ENCODE measurements at regions not wholly inside any gene's neighbourhood (a gene's known extent, or its start where the extent isn't known, plus 50 kb on each side); places are given as distances from the start of the nearest gene placed in this dataset.
A peak's percentile ranks its signal among the peaks of the same experiment; 100 is the strongest.

DNA sequence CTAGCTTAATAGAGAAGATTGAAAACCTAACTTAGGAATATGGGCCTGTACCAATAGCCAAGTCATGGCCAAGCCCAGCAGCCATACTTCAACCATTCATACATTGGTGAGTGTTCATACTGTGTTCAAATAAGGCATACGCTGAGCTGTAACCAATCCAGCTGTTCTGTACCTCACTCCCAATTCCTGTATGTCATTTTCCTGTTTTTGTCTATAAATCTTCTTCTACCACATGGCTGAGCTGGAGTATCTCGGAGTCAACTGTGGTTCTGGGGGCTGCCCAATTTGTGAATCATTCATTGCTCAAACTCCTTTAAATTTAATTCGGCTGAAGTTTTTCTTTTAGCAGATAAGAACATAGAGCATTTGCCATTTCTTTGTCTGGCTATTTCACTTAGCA lies 195.3 kb upstream of the ANKRD50 start:
- ChIA-PET POLR2A (ENCODE audit: unreplicated experiment) (no interaction called here), CTCF (no interaction called here)
- DNase-seq, result peak; percentile 91
- H3K4me3 ChIP-seq (ENCODE audit: insufficient read depth, low read depth, low read length), result no peak overlapping the region
- H3K4me2 ChIP-seq (ENCODE audit: low read depth, low read length), result no peak overlapping the region
- H2BK20ac ChIP-seq (ENCODE audit: low read depth, low read length), result no peak overlapping the region
- no peak overlapping the region for H2AK9ac ChIP-seq (replicated peaks; ENCODE audit: low read depth, low read length, poor library complexity)
- no peaks in the 10 kb centered on the region for H3K27me3 ChIP-seq (ENCODE audit: control insufficient read depth, insufficient read depth, low read length)
- no peak overlapping the region for H3K4ac ChIP-seq (ENCODE audit: low read depth, low read length)
- H3K18ac ChIP-seq (ENCODE audit: low read depth, low read length), result no peak overlapping the region
- H3K56ac ChIP-seq (ENCODE audit: extremely low read depth, insufficient read depth, low read length), result no peak overlapping the region
- peaks cover 2% of the 10 kb centered on the region for H3K9me3 ChIP-seq (ENCODE audit: control insufficient read depth, insufficient read depth, low read length)
- H2BK120ac ChIP-seq (ENCODE audit: low read depth, low read length), result no peak overlapping the region
- H2AK5ac ChIP-seq (ENCODE audit: low read depth, low read length), result no peak overlapping the region
- TF ChIP-seq, protein P1, sequence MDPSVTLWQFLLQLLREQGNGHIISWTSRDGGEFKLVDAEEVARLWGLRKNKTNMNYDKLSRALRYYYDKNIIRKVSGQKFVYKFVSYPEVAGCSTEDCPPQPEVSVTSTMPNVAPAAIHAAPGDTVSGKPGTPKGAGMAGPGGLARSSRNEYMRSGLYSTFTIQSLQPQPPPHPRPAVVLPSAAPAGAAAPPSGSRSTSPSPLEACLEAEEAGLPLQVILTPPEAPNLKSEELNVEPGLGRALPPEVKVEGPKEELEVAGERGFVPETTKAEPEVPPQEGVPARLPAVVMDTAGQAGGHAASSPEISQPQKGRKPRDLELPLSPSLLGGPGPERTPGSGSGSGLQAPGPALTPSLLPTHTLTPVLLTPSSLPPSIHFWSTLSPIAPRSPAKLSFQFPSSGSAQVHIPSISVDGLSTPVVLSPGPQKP (IDR thresholded peaks at IDR 0.05; ENCODE audit: borderline replicate concordance, low read depth, low read length), result no peak
- no peak for TF ChIP-seq RCOR1 (IDR thresholded peaks at IDR 0.05; ENCODE audit: insufficient replicate concordance, low read length)
- TF ChIP-seq MAZ (IDR thresholded peaks at IDR 0.05; ENCODE audit: borderline replicate concordance, low read depth, low read length), result no peak
- no peak for TF ChIP-seq RAD21 (IDR thresholded peaks at IDR 0.05; ENCODE audit: low read length)
- TF ChIP-seq POLR2A (IDR thresholded peaks at IDR 0.05; ENCODE audit: low read depth, low read length), result no peak
- TF ChIP-seq MAFK (IDR thresholded peaks at IDR 0.05; ENCODE audit: low read depth, low read length), result no peak
- TF ChIP-seq, protein P2, sequence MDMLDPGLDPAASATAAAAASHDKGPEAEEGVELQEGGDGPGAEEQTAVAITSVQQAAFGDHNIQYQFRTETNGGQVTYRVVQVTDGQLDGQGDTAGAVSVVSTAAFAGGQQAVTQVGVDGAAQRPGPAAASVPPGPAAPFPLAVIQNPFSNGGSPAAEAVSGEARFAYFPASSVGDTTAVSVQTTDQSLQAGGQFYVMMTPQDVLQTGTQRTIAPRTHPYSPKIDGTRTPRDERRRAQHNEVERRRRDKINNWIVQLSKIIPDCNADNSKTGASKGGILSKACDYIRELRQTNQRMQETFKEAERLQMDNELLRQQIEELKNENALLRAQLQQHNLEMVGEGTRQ (IDR thresholded peaks at IDR 0.05; ENCODE audit: low read depth, low read length), result no peak
- no peak for TF ChIP-seq CEBPB (IDR thresholded peaks at IDR 0.05; ENCODE audit: low read depth, low read length)
- no peak for TF ChIP-seq FOS (IDR thresholded peaks at IDR 0.05; ENCODE audit: low read depth, low read length)
- no peak for TF ChIP-seq BHLHE40 (IDR thresholded peaks at IDR 0.05; ENCODE audit: low read depth, low read length)
- TF ChIP-seq, protein P3, sequence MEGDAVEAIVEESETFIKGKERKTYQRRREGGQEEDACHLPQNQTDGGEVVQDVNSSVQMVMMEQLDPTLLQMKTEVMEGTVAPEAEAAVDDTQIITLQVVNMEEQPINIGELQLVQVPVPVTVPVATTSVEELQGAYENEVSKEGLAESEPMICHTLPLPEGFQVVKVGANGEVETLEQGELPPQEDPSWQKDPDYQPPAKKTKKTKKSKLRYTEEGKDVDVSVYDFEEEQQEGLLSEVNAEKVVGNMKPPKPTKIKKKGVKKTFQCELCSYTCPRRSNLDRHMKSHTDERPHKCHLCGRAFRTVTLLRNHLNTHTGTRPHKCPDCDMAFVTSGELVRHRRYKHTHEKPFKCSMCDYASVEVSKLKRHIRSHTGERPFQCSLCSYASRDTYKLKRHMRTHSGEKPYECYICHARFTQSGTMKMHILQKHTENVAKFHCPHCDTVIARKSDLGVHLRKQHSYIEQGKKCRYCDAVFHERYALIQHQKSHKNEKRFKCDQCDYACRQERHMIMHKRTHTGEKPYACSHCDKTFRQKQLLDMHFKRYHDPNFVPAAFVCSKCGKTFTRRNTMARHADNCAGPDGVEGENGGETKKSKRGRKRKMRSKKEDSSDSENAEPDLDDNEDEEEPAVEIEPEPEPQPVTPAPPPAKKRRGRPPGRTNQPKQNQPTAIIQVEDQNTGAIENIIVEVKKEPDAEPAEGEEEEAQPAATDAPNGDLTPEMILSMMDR (conservative IDR thresholded peaks at IDR 0.05; ENCODE audit: low read depth, low read length), result no peak
- no peak for TF ChIP-seq NFE2L2 (IDR thresholded peaks at IDR 0.05; ENCODE audit: low read depth, low read length)
- TF ChIP-seq SMC3 (IDR thresholded peaks at IDR 0.05; ENCODE audit: low read depth, low read length), result no peak
- H3K36me3 ChIP-seq (ENCODE audit: control insufficient read depth, insufficient read depth, low read length), result no peaks in the 10 kb centered on the region
- H3K9me1 ChIP-seq (ENCODE audit: insufficient read depth, low read length), result no peaks in the 10 kb centered on the region
- H3K14ac ChIP-seq (replicated peaks; ENCODE audit: low read depth, low read length), result no peak overlapping the region
- no peak overlapping the region for H2BK5ac ChIP-seq (ENCODE audit: low read depth, low read length, poor library complexity, severe bottlenecking)
- no peak overlapping the region for H2AFZ ChIP-seq (replicated peaks; ENCODE audit: low read length, poor library complexity)
- no peak overlapping the region for H4K8ac ChIP-seq (ENCODE audit: low read depth in 2 of 2, low read length in 2 of 2)
- no peak overlapping the region for H2BK15ac ChIP-seq (ENCODE audit: low read depth, low read length)
- no peak overlapping the region for H4K91ac ChIP-seq (ENCODE audit: insufficient read depth, low read depth, low read length)
- no peaks in the 10 kb centered on the region; the same call in 1 of the 2 replicates for H3K4me1 ChIP-seq (ENCODE audit: control insufficient read depth, insufficient read depth, low read length)
- no TSS peak for BruUV-seq (replicated peaks)
- WGBS, 2 experiments (ENCODE audit: extremely low coverage in 2 of 2, insufficient read length in 1 of 2), result no CpG with 5 or more reads among the region's 3 CpGs
- H3K23ac ChIP-seq (ENCODE audit: low read depth, low read length), result no peak overlapping the region
- H3K79me1 ChIP-seq (ENCODE audit: low read depth in 1 of 2, low read length in 2 of 2), result no peaks in the 10 kb centered on the region
- H3K9ac ChIP-seq (ENCODE audit: low read depth, low read length), result no peak overlapping the region
- no peak; the same call in 1 of the 2 replicates for ATAC-seq (ENCODE audit: low read depth)
- no peak overlapping the region for H4K5ac ChIP-seq (ENCODE audit: low read depth, low read length)
- in situ Hi-C loops (cut with MboI; ENCODE audit: low sequenced_read_pairs) (no loop called here), intact Hi-C loops (cut with micrococcal nuclease) (no loop called here), dilution Hi-C loops (cut with HindIII; ENCODE audit: low sequenced_read_pairs, unreplicated experiment) (no loop called here)
- H4K20me1 ChIP-seq (ENCODE audit: insufficient read depth, low read length), result no peaks in the 10 kb centered on the region
- H3K27ac ChIP-seq (ENCODE audit: insufficient read depth, low read length), result no peak overlapping the region

All from IMR-90 (cell line).